Activated CD4-positive, alpha-beta T cell treated with anti-CD3 and anti-CD28 coated beads for 36 hours (primary cell): ENCODE measurements at regions not wholly inside any gene's neighbourhood (a gene's known extent, or its start where the extent isn't known, plus 50 kb on each side); places are given as distances from the start of the nearest gene placed in this dataset.

Source experiments
- ATAC-seq: fragments of 200-7000 bp; cut with Tn5 transposase; one replicate; pipeline ENCODE4 v1.10.0; 2021; ENCODE audit warnings: mild to moderate bottlenecking, moderate library complexity
- CTCF ChIA-PET: fragments of 350-600 bp; sonication (Branson Sonifier 250); formaldehyde crosslinking; loops from one replicate; lab custom pipeline; 2021; ENCODE audit warnings: antibody characterized with exemption; lab: Charles Lee
- POLR2A ChIA-PET: fragments of 350-600 bp; sonication (Branson Sonifier 250); formaldehyde crosslinking; loops from one replicate; lab custom pipeline; 2021; ENCODE audit warnings: antibody characterized with exemption, inconsistent platforms; lab: Charles Lee
- DNase-seq: peaks from one replicate; pipeline ENCODE4 v3.0.0-alpha.2; 2020
- H3K27ac Mint-ChIP-seq: one replicate; pipeline ENCODE4 v1.8.0; 2021; ENCODE audit warnings: mixed read lengths
- H3K27me3 Mint-ChIP-seq: one replicate; pipeline ENCODE4 v1.8.0; 2021; ENCODE audit warnings: mixed read lengths
- H3K36me3 Mint-ChIP-seq: one replicate; pipeline ENCODE4 v1.8.0; 2021; ENCODE audit warnings: low read depth, mixed read lengths
- H3K4me1 Mint-ChIP-seq: one replicate; pipeline ENCODE4 v1.8.0; 2021; ENCODE audit warnings: mixed read lengths
- H3K4me3 Mint-ChIP-seq: one replicate; pipeline ENCODE4 v1.8.0; 2021; ENCODE audit warnings: mild to moderate bottlenecking, moderate library complexity, mixed read lengths
- H3K9me3 Mint-ChIP-seq: one replicate; pipeline ENCODE4 v1.8.0; 2021; ENCODE audit warnings: low read depth, mixed read lengths
- intact Hi-C, 2 experiments: fragments of 100-400 bp; cut with DNase I in 1 of 2; cut with micrococcal nuclease in 1 of 2; formaldehyde crosslinking; loops; one replicate each; pipeline versions ENCODE4 v1.14.2 to v1.15.1; 2022 to 2024; cut with DNase I, micrococcal nuclease

DNA sequence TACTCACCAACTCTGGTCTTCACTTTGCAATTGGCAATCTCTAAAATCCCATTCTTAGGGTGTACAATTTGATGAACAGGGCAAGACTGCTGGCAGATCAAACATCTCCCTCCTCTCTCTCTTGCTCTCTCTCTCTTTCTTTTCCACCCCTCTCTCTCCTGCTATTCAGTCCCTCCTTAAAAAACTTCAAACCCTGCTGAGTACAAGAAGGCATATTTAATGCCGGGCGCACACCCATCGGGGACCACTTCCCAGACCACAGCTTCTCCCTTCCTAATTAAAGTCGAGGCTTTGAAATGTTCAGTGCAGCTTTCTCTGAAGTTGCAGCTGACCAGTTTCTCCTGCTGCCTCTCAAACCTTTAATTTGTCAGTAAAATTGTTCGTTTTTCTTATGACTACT, 185.4 kb upstream of the CDH11 start:
- no peaks in the 10 kb centered on the region for H3K27me3 Mint-ChIP-seq

DNA sequence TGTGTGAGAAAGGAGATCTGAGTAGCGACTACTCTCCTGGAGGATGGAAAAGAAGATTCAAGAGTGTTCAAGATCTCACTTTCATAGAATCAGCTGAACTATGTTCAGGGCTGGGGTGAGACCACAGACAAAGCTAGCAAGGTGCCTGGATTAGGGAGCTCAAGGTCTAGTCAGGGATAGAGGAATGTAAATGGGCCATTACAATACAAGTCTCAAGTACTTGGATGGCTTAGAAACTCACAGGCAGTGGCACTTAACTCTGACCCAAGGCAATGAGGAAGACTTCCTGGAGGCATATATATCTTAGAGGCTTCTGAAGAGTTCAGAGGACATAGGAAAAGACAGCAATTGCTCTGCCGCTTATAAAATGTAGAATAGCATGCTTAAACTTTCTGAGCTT, 184.9 kb upstream of the CDH11 start:
- ChIA-PET POLR2A (no interaction called here), CTCF (no interaction called here)
- ATAC-seq (no peak), DNase-seq (no peak)
- H3K9me3 Mint-ChIP-seq = peaks cover 5% of the 10 kb centered on the region
- H3K27me3 Mint-ChIP-seq = no peaks in the 10 kb centered on the region
- H3K36me3 Mint-ChIP-seq = no peaks in the 10 kb centered on the region
- H3K4me1 Mint-ChIP-seq = no peaks in the 10 kb centered on the region
- intact Hi-C loops = no loop called here
- H3K27ac Mint-ChIP-seq = no peak overlapping the region
- H3K4me3 Mint-ChIP-seq = no peak overlapping the region

More for the DNA sequence above, 185.4 kb upstream of the CDH11 start:
- DNase-seq (no peak), ATAC-seq (no peak)
- intact Hi-C loops = no loop called here
- POLR2A ChIA-PET = no interaction called here
- Mint-ChIP-seq H3K4me1 (no peaks in the 10 kb centered on the region), H3K27ac (no peak overlapping the region), H3K4me3 (no peak overlapping the region), H3K36me3 (no peaks in the 10 kb centered on the region), H3K9me3 (peaks cover 5% of the 10 kb centered on the region)
- CTCF ChIA-PET = no interaction called here

DNA sequence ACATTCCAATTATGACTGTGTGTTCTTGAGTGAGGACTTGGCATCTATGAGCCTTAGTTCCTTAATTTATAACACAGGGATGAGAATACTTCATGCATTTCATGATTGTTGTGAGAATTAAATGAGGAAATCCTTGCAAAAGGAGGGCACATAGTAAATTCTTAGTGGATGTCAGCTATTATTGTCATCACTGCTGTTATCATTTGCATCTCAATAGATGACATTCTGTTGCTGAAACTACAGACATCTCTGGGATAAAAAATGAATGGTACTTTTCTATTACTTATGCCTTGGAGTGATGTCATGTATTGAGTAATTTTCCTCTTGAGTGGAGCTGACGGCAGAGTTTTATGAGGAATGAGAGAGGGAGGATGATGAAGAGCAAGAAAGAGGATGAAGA, 184.4 kb upstream of the CDH11 start:
- DNase-seq (no peak), ATAC-seq (no peak)
- Mint-ChIP-seq H3K27ac (no peak overlapping the region), H3K36me3 (no peaks in the 10 kb centered on the region), H3K9me3 (peaks cover 5% of the 10 kb centered on the region), H3K4me3 (no peak overlapping the region), H3K27me3 (no peaks in the 10 kb centered on the region), H3K4me1 (no peaks in the 10 kb centered on the region)
- POLR2A ChIA-PET = no interaction called here
- intact Hi-C loops = no loop called here
- CTCF ChIA-PET = no interaction called here

DNA sequence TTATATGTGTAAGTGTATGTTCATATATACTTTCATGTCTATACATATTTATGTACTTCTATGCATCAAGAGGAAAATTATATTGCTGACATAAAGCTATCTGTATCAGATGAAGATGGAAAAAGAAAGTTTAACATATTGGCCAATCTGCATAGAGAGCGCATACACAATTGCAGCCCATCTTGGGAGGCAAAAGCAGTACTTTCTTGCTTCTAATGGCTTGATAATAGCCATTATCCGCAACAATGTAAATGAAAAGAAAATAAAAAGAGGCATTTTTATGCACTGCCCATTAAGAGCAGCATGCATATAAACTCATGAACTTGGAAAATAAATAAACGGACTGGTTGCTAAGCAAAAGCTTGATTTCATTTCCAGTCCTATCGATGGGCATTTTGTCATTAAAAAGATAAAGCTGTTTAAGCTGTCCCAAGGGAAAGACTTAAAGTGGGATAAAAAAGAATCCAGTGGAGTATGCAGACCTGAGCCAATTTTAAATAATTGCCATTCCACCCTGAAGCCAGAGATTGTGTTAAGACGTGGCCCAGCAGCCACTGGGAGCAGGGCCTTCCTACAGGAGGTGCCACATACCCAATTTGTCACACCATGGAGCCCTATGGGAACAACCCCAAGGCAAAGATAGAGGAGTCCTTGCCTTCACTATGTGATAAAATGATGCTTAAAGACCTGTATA, 183.6 kb upstream of the CDH11 start:
- no peak overlapping the region for H3K27ac Mint-ChIP-seq
- ChIA-PET POLR2A (no interaction called here), CTCF (no interaction called here)
- no peaks in the 10 kb centered on the region for H3K27me3 Mint-ChIP-seq
- intact Hi-C loops = no loop called here
- no peak overlapping the region for H3K4me3 Mint-ChIP-seq
- H3K4me1 Mint-ChIP-seq = no peaks in the 10 kb centered on the region
- H3K9me3 Mint-ChIP-seq = peaks cover 5% of the 10 kb centered on the region
- H3K36me3 Mint-ChIP-seq = no peaks in the 10 kb centered on the region
- DNase-seq = no peak
- ATAC-seq = no peak

DNA sequence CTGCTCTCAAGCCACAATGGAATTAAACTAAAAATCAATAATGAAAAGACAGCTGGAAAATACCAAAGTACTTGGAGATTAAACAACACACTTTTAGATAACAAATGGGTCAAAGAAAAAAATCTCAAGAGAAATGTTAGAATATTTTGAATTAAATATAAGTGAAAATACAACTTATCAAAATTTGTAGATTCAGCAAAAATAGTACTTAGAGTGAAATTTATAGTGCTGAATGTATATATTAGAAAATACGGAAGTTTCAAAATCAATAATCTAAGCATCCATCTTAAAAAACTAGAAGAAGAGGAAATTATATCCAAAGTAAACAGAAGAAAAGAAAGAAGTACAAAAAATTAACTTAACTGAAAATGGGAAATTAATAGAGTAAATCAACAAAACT, 179.2 kb upstream of the CDH11 start:
- intact Hi-C loops = no loop called here
- Mint-ChIP-seq H3K4me1 (no peaks in the 10 kb centered on the region), H3K27ac (no peak overlapping the region), H3K36me3 (no peaks in the 10 kb centered on the region), H3K27me3 (no peaks in the 10 kb centered on the region), H3K4me3 (no peak overlapping the region), H3K9me3 (peaks cover 2% of the 10 kb centered on the region)
- ChIA-PET POLR2A (no interaction called here), CTCF (no interaction called here)
- no peak for DNase-seq
- no peak for ATAC-seq

GRCh38 chr16:65297453-65297852, 175.6 kb upstream of the CDH11 start:
- CTCF ChIA-PET = interaction anchor here (0.8 kb wide), 1 partner anchor 567 kb away, joined by 3 read pairs; no protein-coding TSS in a partner anchor
- ATAC-seq (no peak), DNase-seq (no peak)
- POLR2A ChIA-PET = no interaction called here
- Mint-ChIP-seq H3K9me3 (no peaks in the 10 kb centered on the region), H3K36me3 (no peaks in the 10 kb centered on the region), H3K27me3 (peaks cover 2% of the 10 kb centered on the region), H3K4me1 (no peaks in the 10 kb centered on the region), H3K27ac (no peak overlapping the region), H3K4me3 (no peak overlapping the region)
- intact Hi-C loops = no loop called here

- Mint-ChIP-seq H3K9me3 (no peaks in the 10 kb centered on the region), H3K36me3 (no peaks in the 10 kb centered on the region), H3K4me3 (no peak overlapping the region), H3K4me1 (no peaks in the 10 kb centered on the region), H3K27me3 (peaks cover 2% of the 10 kb centered on the region), H3K27ac (no peak overlapping the region)
- CTCF ChIA-PET = interaction anchor here (0.7 kb wide), 1 partner anchor 426 kb away, joined by 3 read pairs; no protein-coding TSS in a partner anchor
- ATAC-seq (no peak), DNase-seq (no peak)
- intact Hi-C loops = no loop called here
- POLR2A ChIA-PET = no interaction called here
Observed at GRCh38 chr16:65295527-65295926, 173.7 kb upstream of the CDH11 start.

- no peaks in the 10 kb centered on the region for H3K36me3 Mint-ChIP-seq
- peaks cover 3% of the 10 kb centered on the region for H3K9me3 Mint-ChIP-seq
- no peak for DNase-seq
- ChIA-PET POLR2A (no interaction called here), CTCF (interaction anchor here (0.7 kb wide), 1 partner anchor 427 kb away, joined by 3 read pairs; no protein-coding TSS in a partner anchor)
- ATAC-seq = no peak
- no peak overlapping the region for H3K4me3 Mint-ChIP-seq
- peaks cover 2% of the 10 kb centered on the region for H3K27me3 Mint-ChIP-seq
- H3K27ac Mint-ChIP-seq = no peak overlapping the region
- intact Hi-C loops = no loop called here
- no peaks in the 10 kb centered on the region for H3K4me1 Mint-ChIP-seq
Observed at GRCh38 chr16:65294708-65295107, 172.8 kb upstream of the CDH11 start.

GRCh38 chr16:65294165-65294564, 172.3 kb upstream of the CDH11 start:
- CTCF ChIA-PET = no interaction called here
- no peak for DNase-seq
- Mint-ChIP-seq H3K4me3 (no peak overlapping the region), H3K4me1 (no peaks in the 10 kb centered on the region), H3K9me3 (peaks cover 3% of the 10 kb centered on the region), H3K27ac (no peak overlapping the region), H3K27me3 (peaks cover 2% of the 10 kb centered on the region), H3K36me3 (no peaks in the 10 kb centered on the region)
- ATAC-seq = no peak
- intact Hi-C loops = no loop called here
- POLR2A ChIA-PET = no interaction called here

GRCh38 chr16:65289022-65289421, 167.2 kb upstream of the CDH11 start:
- ATAC-seq (no peak), DNase-seq (no peak)
- H3K4me3 Mint-ChIP-seq = no peak overlapping the region
- ChIA-PET CTCF (no interaction called here), POLR2A (no interaction called here)
- no peaks in the 10 kb centered on the region for H3K36me3 Mint-ChIP-seq
- intact Hi-C loops = no loop called here
- no peaks in the 10 kb centered on the region for H3K4me1 Mint-ChIP-seq
- H3K9me3 Mint-ChIP-seq = peaks cover 3% of the 10 kb centered on the region
- H3K27ac Mint-ChIP-seq = no peak overlapping the region
- no peaks in the 10 kb centered on the region for H3K27me3 Mint-ChIP-seq

DNA sequence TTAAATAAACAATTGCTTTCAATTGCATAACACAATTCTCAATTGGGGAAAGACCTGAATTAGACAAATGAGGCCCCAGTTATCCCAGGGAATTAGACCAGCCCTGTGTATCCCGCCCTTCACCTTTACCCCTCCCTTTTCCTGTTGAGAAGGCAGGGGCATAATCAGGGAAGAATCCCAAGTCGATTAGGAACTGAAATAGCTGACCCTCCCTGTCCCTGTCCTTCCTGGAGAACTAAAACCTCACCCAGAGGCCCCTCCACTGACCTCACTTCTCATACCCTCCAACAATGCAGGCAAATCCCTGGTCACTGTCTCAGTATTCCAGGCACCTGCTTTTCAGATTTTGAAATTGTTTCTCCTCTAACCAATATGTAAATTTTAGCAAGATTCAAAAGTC, 165.4 kb upstream of the CDH11 start:
- CTCF ChIA-PET = no interaction called here
- DNase-seq = no peak
- Mint-ChIP-seq H3K4me3 (no peak overlapping the region), H3K9me3 (peaks cover 3% of the 10 kb centered on the region), H3K27ac (no peak overlapping the region), H3K4me1 (no peaks in the 10 kb centered on the region), H3K27me3 (no peaks in the 10 kb centered on the region), H3K36me3 (no peaks in the 10 kb centered on the region)
- no peak for ATAC-seq
- intact Hi-C loops = no loop called here
- POLR2A ChIA-PET = no interaction called here

DNA sequence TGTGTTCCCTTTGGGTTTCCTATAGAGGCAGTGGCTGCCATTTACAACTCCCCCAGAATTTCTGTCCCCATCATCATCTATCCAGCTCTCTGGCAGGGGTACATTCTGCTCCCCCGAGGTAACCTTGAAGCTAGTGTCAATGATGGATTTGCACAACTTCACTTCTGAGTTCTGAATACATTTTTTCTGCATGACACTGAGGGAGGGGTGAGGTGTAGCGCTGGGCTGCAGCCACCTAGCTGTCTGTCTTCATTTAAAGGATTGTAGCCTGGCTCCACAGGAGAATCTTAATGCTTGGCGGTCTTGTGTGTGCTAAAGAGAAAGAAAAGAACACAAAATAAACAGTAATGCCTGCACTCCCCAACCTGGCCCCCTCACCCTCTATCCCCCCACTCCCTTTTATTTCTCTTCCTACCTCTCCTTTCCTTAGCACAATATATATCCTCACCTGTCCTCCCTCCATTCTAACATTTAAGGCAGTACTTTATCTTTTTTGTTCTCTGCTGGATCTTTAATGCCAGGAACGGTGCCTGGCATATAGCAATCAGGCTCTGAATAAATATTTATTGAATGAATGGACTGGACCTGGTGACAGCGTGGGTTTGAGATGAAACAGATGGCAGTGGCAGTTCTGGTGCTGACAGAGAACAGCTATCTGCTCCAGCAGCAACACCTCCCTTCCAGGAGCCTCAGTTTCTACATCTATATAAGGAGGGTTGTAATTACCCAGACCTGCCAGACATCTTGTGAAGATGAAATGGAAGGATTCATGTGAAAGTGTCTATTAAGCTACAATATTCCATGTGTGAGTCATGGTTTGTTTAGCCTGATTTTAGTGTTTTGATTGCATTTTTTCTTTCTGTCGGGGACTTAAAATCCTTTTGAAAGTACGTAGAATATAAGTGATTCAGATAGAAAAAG, 163.5 kb upstream of the CDH11 start:
- POLR2A ChIA-PET = interaction anchor here (0.5 kb wide), 1 partner anchor 1225 kb away, joined by 5 read pairs; no protein-coding TSS in a partner anchor
- Mint-ChIP-seq H3K9me3 (peaks cover 3% of the 10 kb centered on the region), H3K4me3 (no peak overlapping the region), H3K4me1 (no peaks in the 10 kb centered on the region), H3K36me3 (no peaks in the 10 kb centered on the region), H3K27ac (no peak overlapping the region), H3K27me3 (no peaks in the 10 kb centered on the region)
- CTCF ChIA-PET = no interaction called here
- DNase-seq (no peak), ATAC-seq (no peak)
- intact Hi-C loops = no loop called here
